ENCODE measurements at regions not wholly inside any gene's neighbourhood (a gene's known extent, or its start where the extent isn't known, plus 50 kb on each side); places are given as distances from the start of the nearest gene placed in this dataset.

- no peak for TF ChIP-seq CTCF (IDR thresholded peaks at IDR 0.05)
- TF ChIP-seq ZFX (IDR thresholded peaks at IDR 0.05; ENCODE audit: borderline replicate concordance) = no peak
Measured at GRCh38 chr15:95829062-95829461, 501.4 kb upstream of the NR2F2 start.

Data from 22Rv1 (cell line).